ENCODE measurements at regions not wholly inside any gene's neighbourhood (a gene's known extent, or its start where the extent isn't known, plus 50 kb on each side); places are given as distances from the start of the nearest gene placed in this dataset.
"Not testable (repeated sequence)": the region's sequence is repeated elsewhere in the genome, so short reads cannot be mapped to it uniquely, and the experiment has no call there.

GRCh38 chr12:14199455-14200198, 165.9 kb upstream of the ATF7IP start:
- Mint-ChIP-seq H3K4me3 (ENCODE audit: low read depth) (no peak overlapping the region), H3K36me3 (ENCODE audit: low read depth) (no peaks in the 10 kb centered on the region), H3K27ac (no peak overlapping the region), H3K27me3 (ENCODE audit: low read depth) (peaks cover 3% of the 10 kb centered on the region), H3K9me3 (no peaks in the 10 kb centered on the region), H3K4me1 (ENCODE audit: low read depth) (no peaks in the 10 kb centered on the region)
- DNase-seq (ENCODE audit: low spot score), result no peak
- intact Hi-C loops (cut with micrococcal nuclease), result no loop called here

- Mint-ChIP-seq H3K4me1 (ENCODE audit: low read depth) (no peaks in the 10 kb centered on the region), H3K4me3 (ENCODE audit: low read depth) (no peak overlapping the region), H3K27ac (no peak overlapping the region), H3K9me3 (no peaks in the 10 kb centered on the region), H3K27me3 (ENCODE audit: low read depth) (peaks cover 3% of the 10 kb centered on the region), H3K36me3 (ENCODE audit: low read depth) (no peaks in the 10 kb centered on the region)
- intact Hi-C loops (cut with micrococcal nuclease), result no loop called here
- DNase-seq (ENCODE audit: low spot score), result no peak
Measured at GRCh38 chr12:14200598-14200997, 164.9 kb upstream of the ATF7IP start.

GRCh38 chr12:14201291-14201690, 164.2 kb upstream of the ATF7IP start:
- peaks cover 3% of the 10 kb centered on the region for H3K27me3 Mint-ChIP-seq (ENCODE audit: low read depth)
- no peak overlapping the region for H3K27ac Mint-ChIP-seq
- no peaks in the 10 kb centered on the region for H3K36me3 Mint-ChIP-seq (ENCODE audit: low read depth)
- H3K4me1 Mint-ChIP-seq (ENCODE audit: low read depth), result no peaks in the 10 kb centered on the region
- H3K9me3 Mint-ChIP-seq, result no peaks in the 10 kb centered on the region
- intact Hi-C loops (cut with micrococcal nuclease), result no loop called here
- H3K4me3 Mint-ChIP-seq (ENCODE audit: low read depth), result no peak overlapping the region
- no peak for DNase-seq (ENCODE audit: low spot score)

GRCh38 chr12:14207905-14208551, 157.5 kb upstream of the ATF7IP start:
- intact Hi-C loops (cut with micrococcal nuclease), result no loop called here
- H3K27ac Mint-ChIP-seq, result no peak overlapping the region
- no peak overlapping the region for H3K4me3 Mint-ChIP-seq (ENCODE audit: low read depth)
- H3K27me3 Mint-ChIP-seq (ENCODE audit: low read depth), result peaks cover 8% of the 10 kb centered on the region
- no peaks in the 10 kb centered on the region for H3K9me3 Mint-ChIP-seq
- no peaks in the 10 kb centered on the region for H3K4me1 Mint-ChIP-seq (ENCODE audit: low read depth)
- H3K36me3 Mint-ChIP-seq (ENCODE audit: low read depth), result no peaks in the 10 kb centered on the region
- DNase-seq (ENCODE audit: low spot score), result no peak

GRCh38 chr12:14211947-14212387, 153.5 kb upstream of the ATF7IP start:
- Mint-ChIP-seq H3K4me1 (ENCODE audit: low read depth) (peaks cover 7% of the 10 kb centered on the region), H3K4me3 (ENCODE audit: low read depth) (no peak overlapping the region), H3K27me3 (ENCODE audit: low read depth) (peaks cover 4% of the 10 kb centered on the region), H3K36me3 (ENCODE audit: low read depth) (no peaks in the 10 kb centered on the region), H3K9me3 (no peaks in the 10 kb centered on the region), H3K27ac (no peak overlapping the region)
- no peak for DNase-seq (ENCODE audit: low spot score)
- intact Hi-C loops (cut with micrococcal nuclease), result no loop called here

GRCh38 chr12:14213542-14213941, 151.9 kb upstream of the ATF7IP start:
- Mint-ChIP-seq H3K4me3 (ENCODE audit: low read depth) (no peak overlapping the region), H3K27me3 (ENCODE audit: low read depth) (peaks cover 4% of the 10 kb centered on the region), H3K9me3 (no peaks in the 10 kb centered on the region), H3K27ac (no peak overlapping the region), H3K36me3 (ENCODE audit: low read depth) (no peaks in the 10 kb centered on the region), H3K4me1 (ENCODE audit: low read depth) (peaks cover 8% of the 10 kb centered on the region)
- intact Hi-C loops (cut with micrococcal nuclease), result no loop called here
- no peak for DNase-seq (ENCODE audit: low spot score)

- Mint-ChIP-seq H3K36me3 (ENCODE audit: low read depth) (no peaks in the 10 kb centered on the region), H3K27me3 (ENCODE audit: low read depth) (peaks cover 4% of the 10 kb centered on the region), H3K4me3 (ENCODE audit: low read depth) (no peak overlapping the region), H3K4me1 (ENCODE audit: low read depth) (peaks cover 8% of the 10 kb centered on the region), H3K9me3 (no peaks in the 10 kb centered on the region), H3K27ac (no peak overlapping the region)
- no peak for DNase-seq (ENCODE audit: low spot score)
- intact Hi-C loops (cut with micrococcal nuclease), result no loop called here
Measured at GRCh38 chr12:14214495-14214894, 151.0 kb upstream of the ATF7IP start.

- H3K4me1 Mint-ChIP-seq (ENCODE audit: low read depth), result peaks cover 13% of the 10 kb centered on the region
- DNase-seq (ENCODE audit: low spot score); intact Hi-C loops (cut with micrococcal nuclease); H3K27ac Mint-ChIP-seq; H3K27me3 Mint-ChIP-seq (ENCODE audit: low read depth); H3K36me3 Mint-ChIP-seq (ENCODE audit: low read depth); H3K4me3 Mint-ChIP-seq (ENCODE audit: low read depth): not testable (repeated sequence)
- H3K9me3 Mint-ChIP-seq, result peaks cover 13% of the 10 kb centered on the region
Measured at GRCh38 chr12:14215949-14216348, 149.5 kb upstream of the ATF7IP start.

- peaks cover 17% of the 10 kb centered on the region for H3K4me1 Mint-ChIP-seq (ENCODE audit: low read depth)
- H3K9me3 Mint-ChIP-seq, result peaks cover 20% of the 10 kb centered on the region
- H3K27me3 Mint-ChIP-seq (ENCODE audit: low read depth), result peaks cover 4% of the 10 kb centered on the region
- intact Hi-C loops (cut with micrococcal nuclease), result no loop called here
- H3K4me3 Mint-ChIP-seq (ENCODE audit: low read depth), result no peak overlapping the region
- peak overlapping the region; percentile 15 for H3K27ac Mint-ChIP-seq
- peaks cover 9% of the 10 kb centered on the region for H3K36me3 Mint-ChIP-seq (ENCODE audit: low read depth)
- DNase-seq (ENCODE audit: low spot score), result no peak
Measured at GRCh38 chr12:14216405-14217294, 148.8 kb upstream of the ATF7IP start.

GRCh38 chr12:14219156-14219555, 146.3 kb upstream of the ATF7IP start:
- Mint-ChIP-seq H3K9me3 (peaks cover 20% of the 10 kb centered on the region), H3K27ac (no peak overlapping the region), H3K36me3 (ENCODE audit: low read depth) (peaks cover 9% of the 10 kb centered on the region), H3K27me3 (ENCODE audit: low read depth) (no peaks in the 10 kb centered on the region), H3K4me3 (ENCODE audit: low read depth) (no peak overlapping the region), H3K4me1 (ENCODE audit: low read depth) (peaks cover 17% of the 10 kb centered on the region)
- intact Hi-C loops (cut with micrococcal nuclease), result no loop called here
- no peak for DNase-seq (ENCODE audit: low spot score)

GRCh38 chr12:14219670-14220069, 145.8 kb upstream of the ATF7IP start:
- Mint-ChIP-seq H3K9me3 (peaks cover 20% of the 10 kb centered on the region), H3K4me1 (ENCODE audit: low read depth) (peaks cover 17% of the 10 kb centered on the region)
- intact Hi-C loops (cut with micrococcal nuclease); H3K4me3 Mint-ChIP-seq (ENCODE audit: low read depth); DNase-seq (ENCODE audit: low spot score); H3K27me3 Mint-ChIP-seq (ENCODE audit: low read depth); H3K36me3 Mint-ChIP-seq (ENCODE audit: low read depth); H3K27ac Mint-ChIP-seq: not testable (repeated sequence)

GRCh38 chr12:14225064-14225463, 140.4 kb upstream of the ATF7IP start:
- no peak for DNase-seq (ENCODE audit: low spot score)
- intact Hi-C loops (cut with micrococcal nuclease), result no loop called here
- no peak overlapping the region for H3K4me3 Mint-ChIP-seq (ENCODE audit: low read depth)
- peaks cover 12% of the 10 kb centered on the region for H3K27me3 Mint-ChIP-seq (ENCODE audit: low read depth)
- H3K36me3 Mint-ChIP-seq (ENCODE audit: low read depth), result peaks cover 9% of the 10 kb centered on the region
- H3K27ac Mint-ChIP-seq, result no peak overlapping the region
- peaks cover 9% of the 10 kb centered on the region for H3K4me1 Mint-ChIP-seq (ENCODE audit: low read depth)
- peaks cover 24% of the 10 kb centered on the region for H3K9me3 Mint-ChIP-seq

GRCh38 chr12:14235176-14235575, 130.3 kb upstream of the ATF7IP start:
- H3K9me3 Mint-ChIP-seq, result peaks cover 23% of the 10 kb centered on the region
- DNase-seq (ENCODE audit: low spot score); H3K27me3 Mint-ChIP-seq (ENCODE audit: low read depth); H3K36me3 Mint-ChIP-seq (ENCODE audit: low read depth); H3K27ac Mint-ChIP-seq; H3K4me3 Mint-ChIP-seq (ENCODE audit: low read depth): not testable (repeated sequence)
- intact Hi-C loops (cut with micrococcal nuclease), result loop anchor here (5.0 kb wide), 1 partner anchor 537 kb away; a partner anchor contains a TSS
- peaks cover 17% of the 10 kb centered on the region for H3K4me1 Mint-ChIP-seq (ENCODE audit: low read depth)
